WI38 (cell line): ENCODE measurements at regions not wholly inside any gene's neighbourhood (a gene's known extent, or its start where the extent isn't known, plus 50 kb on each side); places are given as distances from the start of the nearest gene placed in this dataset.

Source experiments
- H3K4me3 ChIP-seq: 2 replicates; pipeline ENCODE4 v1.5.1; 2011; ENCODE audit warnings: low read depth, mild to moderate bottlenecking, control low read depth, low read length
- TF ChIP-seq, protein P1 (sequence below): IDR thresholded peaks from 2 replicates; pipeline ENCODE4 v1.5.1; 2012; ENCODE audit warnings: low read depth, mild to moderate bottlenecking, control low read depth, low read length

DNA sequence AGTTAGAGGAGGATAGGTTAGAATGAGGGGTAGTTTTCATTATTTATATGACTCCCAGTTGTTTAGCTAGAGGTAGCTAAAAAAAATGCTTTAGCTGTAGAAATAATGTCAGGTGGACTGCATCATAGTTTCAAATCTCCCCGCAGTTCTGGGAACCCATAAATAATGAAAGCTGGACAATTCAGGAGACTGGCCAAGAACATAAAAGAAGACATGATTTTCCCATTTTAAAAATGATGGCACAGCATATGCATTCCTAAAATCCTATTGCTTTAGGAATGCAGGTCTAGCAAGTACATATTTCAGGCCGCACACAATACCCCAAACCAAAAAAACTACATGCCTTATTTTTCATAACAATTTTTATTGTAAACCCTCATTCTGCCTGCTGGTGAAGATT, 143.3 kb downstream of the CTH start:
- TF ChIP-seq, protein P1, sequence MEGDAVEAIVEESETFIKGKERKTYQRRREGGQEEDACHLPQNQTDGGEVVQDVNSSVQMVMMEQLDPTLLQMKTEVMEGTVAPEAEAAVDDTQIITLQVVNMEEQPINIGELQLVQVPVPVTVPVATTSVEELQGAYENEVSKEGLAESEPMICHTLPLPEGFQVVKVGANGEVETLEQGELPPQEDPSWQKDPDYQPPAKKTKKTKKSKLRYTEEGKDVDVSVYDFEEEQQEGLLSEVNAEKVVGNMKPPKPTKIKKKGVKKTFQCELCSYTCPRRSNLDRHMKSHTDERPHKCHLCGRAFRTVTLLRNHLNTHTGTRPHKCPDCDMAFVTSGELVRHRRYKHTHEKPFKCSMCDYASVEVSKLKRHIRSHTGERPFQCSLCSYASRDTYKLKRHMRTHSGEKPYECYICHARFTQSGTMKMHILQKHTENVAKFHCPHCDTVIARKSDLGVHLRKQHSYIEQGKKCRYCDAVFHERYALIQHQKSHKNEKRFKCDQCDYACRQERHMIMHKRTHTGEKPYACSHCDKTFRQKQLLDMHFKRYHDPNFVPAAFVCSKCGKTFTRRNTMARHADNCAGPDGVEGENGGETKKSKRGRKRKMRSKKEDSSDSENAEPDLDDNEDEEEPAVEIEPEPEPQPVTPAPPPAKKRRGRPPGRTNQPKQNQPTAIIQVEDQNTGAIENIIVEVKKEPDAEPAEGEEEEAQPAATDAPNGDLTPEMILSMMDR: no peak
- no peak overlapping the region for H3K4me3 ChIP-seq

DNA sequence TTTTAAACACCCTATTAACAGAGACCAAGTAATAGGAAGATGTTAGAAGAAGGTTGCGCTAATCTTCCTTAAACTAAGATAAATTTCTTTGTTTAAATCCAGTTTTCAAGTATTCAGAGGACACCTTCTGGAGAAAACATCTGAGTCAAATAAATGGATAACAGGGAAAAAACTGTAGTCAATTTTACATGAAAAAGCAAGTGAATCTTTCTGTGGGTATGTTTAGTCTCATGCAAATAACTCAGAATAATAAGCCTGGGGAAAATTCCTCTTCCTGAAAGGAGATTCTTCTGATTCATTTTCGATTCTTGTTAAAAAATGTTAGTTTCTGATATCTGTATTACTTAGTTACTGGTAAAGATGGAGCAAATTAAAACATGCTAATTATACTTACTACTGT, 145.5 kb downstream of the CTH start:
- no peak overlapping the region for H3K4me3 ChIP-seq
- TF ChIP-seq, protein P1: no peak

DNA sequence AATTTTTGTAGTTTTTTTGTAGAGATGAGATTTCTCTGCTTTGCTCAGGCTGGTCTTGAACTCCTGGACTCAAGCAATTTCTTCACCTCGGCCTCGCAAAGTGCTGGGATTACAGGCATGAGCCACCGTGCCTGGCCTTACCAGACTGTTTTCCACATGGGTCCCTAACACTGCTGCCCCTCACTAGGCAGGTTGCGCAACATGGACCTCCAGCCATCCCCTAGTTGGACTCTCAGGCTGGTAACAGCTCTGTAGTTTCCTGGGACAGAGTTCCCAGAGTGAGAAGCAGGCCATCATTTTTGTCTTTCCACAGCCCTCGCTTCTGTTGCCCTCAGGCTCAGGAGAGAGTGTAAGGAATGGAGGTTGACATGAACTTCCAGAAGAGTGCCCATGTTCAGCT, 156.1 kb downstream of the CTH start:
- TF ChIP-seq, protein P1: no peak
- H3K4me3 ChIP-seq: no peak overlapping the region

DNA sequence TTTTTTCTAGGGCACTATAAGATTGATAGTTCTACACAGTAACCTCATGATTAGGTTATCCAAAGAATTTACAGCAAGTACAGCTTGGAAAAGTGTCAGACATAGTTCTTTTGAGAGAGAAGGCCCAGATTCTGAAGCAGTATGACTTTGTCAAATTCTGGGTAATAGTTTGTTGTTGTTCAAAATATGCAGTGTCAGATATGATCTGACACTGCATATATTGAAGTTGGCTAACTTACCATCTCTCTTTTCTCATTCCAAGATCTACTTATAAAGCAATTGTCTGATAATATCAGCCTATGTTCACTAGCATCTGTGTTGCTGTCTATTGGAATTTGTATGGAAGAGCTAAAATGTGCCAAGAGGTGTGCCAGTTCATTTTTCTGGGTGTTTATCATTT, 160.1 kb downstream of the CTH start:
- TF ChIP-seq, protein P1: no peak
- no peak overlapping the region for H3K4me3 ChIP-seq

DNA sequence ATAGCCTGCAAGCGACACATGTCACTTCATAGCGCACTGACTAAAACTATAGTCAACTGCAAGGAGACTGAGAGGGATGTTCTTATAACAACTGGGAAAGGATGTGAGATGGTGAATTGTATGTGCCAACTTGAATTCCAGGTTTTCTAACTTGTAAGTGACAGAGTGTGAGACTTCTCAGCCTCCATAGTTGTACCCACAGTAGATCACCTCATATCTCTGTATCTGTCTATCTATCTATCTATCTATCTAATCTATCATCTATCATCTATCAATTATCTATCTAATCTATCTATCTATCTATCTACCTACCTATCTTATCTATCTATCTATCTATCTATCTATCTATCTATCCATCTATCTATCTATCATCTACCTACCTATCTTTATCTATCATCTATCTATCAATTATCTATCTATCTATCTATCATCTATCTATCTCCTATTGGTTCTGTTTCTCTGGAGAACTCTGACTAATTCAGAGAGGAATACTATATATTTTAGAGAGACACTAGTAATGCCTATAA, 162.3 kb downstream of the CTH start:
- H3K4me3 ChIP-seq: no peak overlapping the region
- TF ChIP-seq, protein P1: no peak

DNA sequence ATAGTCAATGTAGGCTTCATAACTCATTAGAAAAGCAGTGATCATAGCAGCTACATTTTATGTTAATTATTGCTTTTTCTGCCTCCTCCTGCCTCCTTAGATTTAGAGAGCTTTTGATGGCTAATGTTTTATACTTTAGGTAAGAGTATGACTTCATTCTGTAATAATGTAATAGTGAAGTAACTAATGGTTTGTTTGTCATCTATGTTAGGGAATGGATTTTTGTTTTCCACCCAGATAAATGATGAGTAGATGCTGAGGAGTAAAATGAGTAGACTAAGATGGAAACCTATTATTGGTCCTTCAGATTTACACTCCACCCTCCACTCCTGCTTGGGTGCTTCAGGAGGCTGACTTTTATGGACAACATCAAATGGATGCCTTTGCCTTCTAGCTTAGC, 170.6 kb downstream of the CTH start:
- TF ChIP-seq, protein P1: no peak
- H3K4me3 ChIP-seq: no peak overlapping the region

DNA sequence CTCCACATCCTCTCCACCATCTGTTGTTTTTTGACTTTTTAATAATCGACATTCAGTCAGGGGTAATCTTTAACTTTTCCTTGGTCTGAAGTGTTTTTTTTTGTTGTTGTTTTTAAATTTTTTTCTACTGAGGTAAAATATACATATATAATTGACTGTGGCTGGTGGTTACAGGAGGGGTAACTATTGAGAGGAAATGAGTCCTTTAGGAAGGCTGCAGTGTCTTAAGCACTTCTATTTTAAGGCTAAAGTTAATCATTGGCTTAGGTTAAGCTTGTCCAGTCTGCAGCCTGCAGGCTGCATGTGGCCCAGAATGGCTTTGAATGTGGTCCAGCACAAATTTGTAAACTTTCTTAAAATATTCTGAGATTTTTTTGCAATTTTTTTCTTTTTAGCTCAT, 172.5 kb downstream of the CTH start:
- TF ChIP-seq, protein P1: no peak
- H3K4me3 ChIP-seq: no peak overlapping the region
